ENCODE measurements at regions not wholly inside any gene's neighbourhood (a gene's known extent, or its start where the extent isn't known, plus 50 kb on each side); places are given as distances from the start of the nearest gene placed in this dataset.

DNA sequence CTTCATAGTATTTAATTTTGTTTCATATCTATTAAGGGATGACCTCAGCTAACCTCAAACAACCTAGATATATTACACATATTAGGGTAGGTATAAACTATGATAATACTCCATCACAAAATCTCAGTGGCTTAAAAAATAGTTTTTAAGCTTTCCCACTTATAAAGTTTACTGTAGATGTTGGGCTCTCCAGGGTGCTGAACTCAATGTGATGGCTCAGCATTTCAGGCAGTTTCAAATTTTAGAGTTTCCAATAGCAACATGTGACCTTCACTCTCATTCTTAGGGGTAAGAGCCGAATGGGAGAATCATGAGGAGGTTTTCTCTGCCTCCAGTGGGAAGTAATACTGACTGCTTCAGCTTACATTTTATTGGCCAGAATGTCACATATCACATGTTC is 357.3 kb downstream of the MEI4 start:
- TF ChIP-seq MAFK (IDR thresholded peaks at IDR 0.05; ENCODE audit: low read depth, low read length) (peak; percentile 36; the same call in 1 of the 2 replicates), CHD1 (IDR thresholded peaks at IDR 0.05; ENCODE audit: low read depth, low read length) (no peak)
- CTCF ChIA-PET: no interaction called here
- Histone ChIP-seq H3K36me3 (ENCODE audit: control insufficient read depth, insufficient read depth, low read length) (no peaks in the 10 kb centered on the region), H3K4me2 (ENCODE audit: low read depth, low read length) (no peak overlapping the region), H3K4me3 (ENCODE audit: insufficient read depth, low read depth, low read length) (no peak overlapping the region), H2AK9ac (replicated peaks; ENCODE audit: low read depth, low read length, poor library complexity) (no peak overlapping the region), H3K79me1 (ENCODE audit: low read depth in 1 of 2, low read length in 2 of 2) (no peaks in the 10 kb centered on the region), H3K27me3 (ENCODE audit: control insufficient read depth, insufficient read depth, low read length) (no peaks in the 10 kb centered on the region), H2BK120ac (ENCODE audit: low read depth, low read length) (no peak overlapping the region), H2AFZ (replicated peaks; ENCODE audit: low read length, poor library complexity) (no peak overlapping the region), H3K9ac (ENCODE audit: low read depth, low read length) (no peak overlapping the region), H3K9me1 (ENCODE audit: insufficient read depth, low read length) (no peaks in the 10 kb centered on the region), H3K23ac (ENCODE audit: low read depth, low read length) (no peak overlapping the region), H4K91ac (ENCODE audit: insufficient read depth, low read depth, low read length) (no peak overlapping the region), H4K5ac (ENCODE audit: low read depth, low read length) (no peak overlapping the region), H2BK20ac (ENCODE audit: low read depth, low read length) (no peak overlapping the region), H3K4ac (ENCODE audit: low read depth, low read length) (no peak overlapping the region), H3K18ac (ENCODE audit: low read depth, low read length) (no peak overlapping the region), H3K27ac (ENCODE audit: insufficient read depth, low read length) (no peak overlapping the region), H3K4me1 (ENCODE audit: control insufficient read depth, insufficient read depth, low read length) (no peaks in the 10 kb centered on the region), H2AK5ac (ENCODE audit: low read depth, low read length) (no peak overlapping the region), H4K8ac (ENCODE audit: low read depth in 2 of 2, low read length in 2 of 2) (no peak overlapping the region), H2BK15ac (ENCODE audit: low read depth, low read length) (no peak overlapping the region), H3K9me3 (ENCODE audit: control insufficient read depth, insufficient read depth, low read length) (peaks cover 4% of the 10 kb centered on the region; the same call in 1 of the 2 replicates), H4K20me1 (ENCODE audit: insufficient read depth, low read length) (no peaks in the 10 kb centered on the region), H3K56ac (ENCODE audit: extremely low read depth, insufficient read depth, low read length) (no peak overlapping the region), H2BK5ac (ENCODE audit: low read depth, low read length, poor library complexity, severe bottlenecking) (no peak overlapping the region), H3K14ac (replicated peaks; ENCODE audit: low read depth, low read length) (no peak overlapping the region)
- BruUV-seq (replicated peaks): no TSS peak
- dilution Hi-C loops (cut with HindIII; ENCODE audit: low sequenced_read_pairs, unreplicated experiment): no loop called here
- WGBS, 2 experiments (ENCODE audit: extremely low coverage in 2 of 2, insufficient read length in 1 of 2): no CpG with 5 or more reads among the region's 1 CpG
- DNase-seq (no peak), ATAC-seq (ENCODE audit: low read depth) (no peak)
- in situ Hi-C loops (cut with MboI; ENCODE audit: low sequenced_read_pairs): no loop called here
- intact Hi-C loops (cut with micrococcal nuclease): no loop called here
- POLR2A ChIA-PET (ENCODE audit: unreplicated experiment): no interaction called here

Measured in IMR-90 (cell line).